ENCODE measurements at regions not wholly inside any gene's neighbourhood (a gene's known extent, or its start where the extent isn't known, plus 50 kb on each side); places are given as distances from the start of the nearest gene placed in this dataset.

DNA sequence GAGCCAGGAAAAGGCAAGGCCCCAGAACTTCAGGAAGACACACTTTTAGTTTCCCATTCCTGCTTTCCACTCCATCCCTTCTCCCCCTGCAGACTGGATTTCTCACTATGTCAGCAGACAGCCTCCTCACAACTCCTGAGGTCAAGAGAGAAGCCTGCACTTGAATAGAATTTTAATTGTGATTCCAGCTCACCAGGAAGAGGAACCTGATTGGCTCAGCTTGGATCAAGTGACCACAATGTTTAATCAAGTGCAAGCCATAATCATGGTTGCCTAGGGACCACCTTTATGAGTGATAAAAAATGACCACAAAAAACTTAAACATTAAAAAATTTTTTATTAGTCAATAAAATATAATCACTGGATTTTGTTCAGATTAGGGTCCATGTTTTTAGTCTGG lies 244.7 kb upstream of the RHOBTB1 start:
- no peak overlapping the region for H3K9ac ChIP-seq (ENCODE audit: insufficient read depth, low read length, poor library complexity, severe bottlenecking)
- H3K4me3 ChIP-seq (replicated peaks in 1 of 3; ENCODE audit: low read depth in 2 of 3, low read length in 3 of 3), result no peak overlapping the region
- H4K20me1 ChIP-seq (ENCODE audit: insufficient read depth, low read length), result no peaks in the 10 kb centered on the region
- H3K79me2 ChIP-seq (ENCODE audit: insufficient read depth, low read length), result no peaks in the 10 kb centered on the region
- H3K9me3 ChIP-seq (replicated peaks in 1 of 2; ENCODE audit: control insufficient read depth in 1 of 2, insufficient read depth in 1 of 2, low read length in 2 of 2), result peaks cover 8 to 14% of the 10 kb centered on the region in 2 donors
- Mint-ChIP-seq H3K4me1 (no peaks in the 10 kb centered on the region), H3K27ac (no peak overlapping the region), H3K36me3 (no peaks in the 10 kb centered on the region), H3K4me3 (no peak overlapping the region), H3K9me3 (peaks cover 7 to 26% (median 10%) of the 10 kb centered on the region in 7 donors), H3K27me3 (ENCODE audit: low read depth in 3 of 3) (peaks cover 0 to 1% (median 0%) of the 10 kb centered on the region in 3 donors)
- H3K27ac ChIP-seq (ENCODE audit: low read depth in 1 of 2, low read length in 2 of 2), result no peak overlapping the region
- no peak for DNase-seq
- H3K4me1 ChIP-seq (ENCODE audit: control insufficient read depth in 1 of 2, insufficient read depth in 2 of 2, low read length in 2 of 2), result no peaks in the 10 kb centered on the region
- no peaks in the 10 kb centered on the region for H3K27me3 ChIP-seq (ENCODE audit: control insufficient read depth in 2 of 2, insufficient read depth in 2 of 2, low read length in 2 of 2)
- intact Hi-C loops (cut with micrococcal nuclease), result no loop called here
- no peaks in the 10 kb centered on the region for H3K36me3 ChIP-seq (replicated peaks in 1 of 2; ENCODE audit: control insufficient read depth in 1 of 2, insufficient read depth in 2 of 2, low read length in 2 of 2)
- H2AFZ ChIP-seq (ENCODE audit: insufficient read depth, low read depth, low read length, poor library complexity, severe bottlenecking), result no peak overlapping the region
- H3K4me2 ChIP-seq (replicated peaks; ENCODE audit: extremely low read depth, low read length, poor library complexity, severe bottlenecking), result no peak overlapping the region
- no peak for TF ChIP-seq CTCF (IDR thresholded peaks at IDR 0.05)

DNA sequence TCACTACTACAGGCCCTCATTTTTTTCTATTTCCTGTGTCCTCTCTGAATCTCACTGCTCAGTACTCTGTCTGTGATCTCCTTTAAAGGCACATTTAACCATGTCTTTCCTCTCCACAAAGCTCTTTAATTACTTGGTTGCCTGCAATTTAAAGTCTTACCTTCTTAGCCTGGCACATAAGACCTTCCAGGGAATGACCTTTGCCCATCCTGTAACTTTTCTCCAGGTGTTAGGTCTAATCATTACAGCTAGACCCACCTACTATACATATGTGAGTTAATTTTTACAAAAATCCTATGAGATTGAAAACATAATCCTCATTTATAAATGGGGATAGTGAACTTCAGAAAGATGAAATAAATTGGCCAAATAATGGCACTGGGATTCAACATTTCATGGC lies 244.1 kb upstream of the RHOBTB1 start:
- H3K9me3 ChIP-seq (replicated peaks in 1 of 2; ENCODE audit: control insufficient read depth in 1 of 2, insufficient read depth in 1 of 2, low read length in 2 of 2), result peaks cover 8 to 13% of the 10 kb centered on the region in 2 donors
- no peak overlapping the region for H3K4me2 ChIP-seq (replicated peaks; ENCODE audit: extremely low read depth, low read length, poor library complexity, severe bottlenecking)
- H3K4me3 Mint-ChIP-seq, result no peak overlapping the region
- H4K20me1 ChIP-seq (ENCODE audit: insufficient read depth, low read length), result no peaks in the 10 kb centered on the region
- no peak overlapping the region for H3K9ac ChIP-seq (ENCODE audit: insufficient read depth, low read length, poor library complexity, severe bottlenecking)
- H3K4me3 ChIP-seq (replicated peaks in 1 of 3; ENCODE audit: low read depth in 2 of 3, low read length in 3 of 3), result no peak overlapping the region
- no peaks in the 10 kb centered on the region for H3K79me2 ChIP-seq (ENCODE audit: insufficient read depth, low read length)
- H3K9me3 Mint-ChIP-seq, result peaks cover 3 to 22% (median 8%) of the 10 kb centered on the region in 7 donors
- H3K36me3 ChIP-seq (replicated peaks in 1 of 2; ENCODE audit: control insufficient read depth in 1 of 2, insufficient read depth in 2 of 2, low read length in 2 of 2), result no peaks in the 10 kb centered on the region
- intact Hi-C loops (cut with micrococcal nuclease), result no loop called here
- H3K4me1 Mint-ChIP-seq, result no peaks in the 10 kb centered on the region
- peaks cover 0 to 1% (median 0%) of the 10 kb centered on the region in 3 donors for H3K27me3 Mint-ChIP-seq (ENCODE audit: low read depth in 3 of 3)
- H3K27ac ChIP-seq (ENCODE audit: low read depth in 1 of 2, low read length in 2 of 2), result no peak overlapping the region
- H3K27ac Mint-ChIP-seq, result no peak overlapping the region
- no peaks in the 10 kb centered on the region for H3K4me1 ChIP-seq (ENCODE audit: control insufficient read depth in 1 of 2, insufficient read depth in 2 of 2, low read length in 2 of 2)
- H3K27me3 ChIP-seq (ENCODE audit: control insufficient read depth in 2 of 2, insufficient read depth in 2 of 2, low read length in 2 of 2), result no peaks in the 10 kb centered on the region
- no peak for TF ChIP-seq CTCF (IDR thresholded peaks at IDR 0.05)
- DNase-seq, result no peak
- H3K36me3 Mint-ChIP-seq, result no peaks in the 10 kb centered on the region
- H2AFZ ChIP-seq (ENCODE audit: insufficient read depth, low read depth, low read length, poor library complexity, severe bottlenecking), result no peak overlapping the region

All from CD14-positive monocyte (primary cell).